ENCODE measurements at regions not wholly inside any gene's neighbourhood (a gene's known extent, or its start where the extent isn't known, plus 50 kb on each side); places are given as distances from the start of the nearest gene placed in this dataset.

DNA sequence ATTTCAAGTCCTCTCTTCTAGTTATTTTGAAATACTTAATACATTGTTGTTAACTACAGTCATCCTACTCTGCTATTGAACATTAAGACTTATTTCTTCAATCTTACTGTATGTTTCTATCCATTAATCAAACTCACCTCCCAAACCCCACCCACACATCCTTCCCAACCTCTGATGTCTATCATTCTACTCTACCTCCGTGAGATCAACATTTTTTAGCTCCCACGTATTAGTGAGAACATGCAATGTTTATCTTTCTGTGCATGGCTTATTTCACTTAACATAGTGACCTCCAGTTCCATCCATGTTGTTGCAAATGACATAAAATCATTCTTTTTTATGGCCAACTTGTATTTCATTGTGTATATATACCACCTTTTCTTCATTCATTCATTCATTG, 236.6 kb upstream of the CTNNB1 start:
- DNase-seq = no peak

DNA sequence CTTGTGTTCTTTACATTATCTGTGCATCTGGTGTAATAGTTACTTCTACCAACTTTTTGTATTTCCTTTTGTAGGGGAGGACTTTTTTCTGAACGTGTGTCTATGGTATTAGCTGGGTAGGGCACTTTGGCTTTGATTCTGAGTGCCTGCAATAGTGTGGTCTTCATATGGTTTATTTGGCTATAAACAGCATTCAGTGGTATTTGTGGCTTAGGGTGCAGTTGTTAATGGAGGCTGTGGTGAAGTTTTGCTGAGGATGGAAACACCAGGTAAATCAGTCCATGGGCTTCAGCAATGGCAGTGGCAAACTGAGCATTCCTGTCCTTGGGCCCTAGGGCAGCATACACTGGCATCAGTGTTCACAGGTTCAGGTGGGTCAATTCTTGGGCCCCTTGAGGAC, 230.6 kb upstream of the CTNNB1 start:
- DNase-seq = no peak

- DNase-seq = no peak
These were observed 230.0 kb upstream of the CTNNB1 start for GRCh38 chr3:40969341-40969740.

GRCh38 chr3:40969756-40970466, 229.4 kb upstream of the CTNNB1 start:
- DNase-seq = no peak

- no peak for DNase-seq
These were observed 227.8 kb upstream of the CTNNB1 start for GRCh38 chr3:40971191-40972168.

- no peak for DNase-seq
These were observed 227.0 kb upstream of the CTNNB1 start for GRCh38 chr3:40972350-40972749.

- no peak for DNase-seq
These were observed 226.2 kb upstream of the CTNNB1 start for GRCh38 chr3:40973141-40973540.

DNA sequence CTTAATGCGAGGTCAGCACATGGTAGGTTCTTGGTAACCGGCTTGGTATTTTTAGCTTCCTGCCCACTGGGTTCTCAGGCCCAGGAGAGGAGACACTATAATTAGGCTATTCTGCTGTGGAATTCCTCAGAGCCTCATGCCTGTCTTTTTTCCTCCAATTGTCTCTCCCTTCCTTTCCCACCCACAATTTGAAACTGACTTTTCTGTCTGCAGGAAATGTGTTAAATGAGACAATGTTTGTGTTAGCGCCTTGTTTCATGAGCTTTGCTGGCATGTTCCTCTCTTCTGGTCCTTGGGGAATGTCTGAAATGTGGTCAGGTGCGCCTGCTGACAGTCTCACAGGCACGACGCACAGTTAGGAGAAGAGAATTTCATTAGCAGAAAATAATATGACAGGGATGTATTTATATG, 223.6 kb upstream of the CTNNB1 start:
- no peak for DNase-seq

DNA sequence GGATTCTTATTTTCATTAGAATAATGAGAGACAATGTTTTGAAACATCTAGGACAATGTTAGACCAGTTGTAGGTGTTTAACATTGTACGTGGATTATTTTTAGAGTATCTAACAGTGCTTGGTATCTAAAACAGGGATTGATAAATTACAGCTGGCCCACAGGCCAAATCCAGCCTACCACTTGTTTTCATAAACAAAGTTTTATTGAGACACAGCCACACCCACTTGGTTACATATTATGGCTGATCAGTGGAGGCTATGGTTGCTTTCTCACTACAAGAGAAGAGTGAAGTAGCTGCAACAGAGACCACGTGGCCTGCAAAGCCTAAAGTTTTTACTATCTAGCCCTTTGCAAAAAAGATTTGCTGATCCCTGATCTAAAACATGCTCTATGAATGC, 223.1 kb upstream of the CTNNB1 start:
- DNase-seq = no peak

DNA sequence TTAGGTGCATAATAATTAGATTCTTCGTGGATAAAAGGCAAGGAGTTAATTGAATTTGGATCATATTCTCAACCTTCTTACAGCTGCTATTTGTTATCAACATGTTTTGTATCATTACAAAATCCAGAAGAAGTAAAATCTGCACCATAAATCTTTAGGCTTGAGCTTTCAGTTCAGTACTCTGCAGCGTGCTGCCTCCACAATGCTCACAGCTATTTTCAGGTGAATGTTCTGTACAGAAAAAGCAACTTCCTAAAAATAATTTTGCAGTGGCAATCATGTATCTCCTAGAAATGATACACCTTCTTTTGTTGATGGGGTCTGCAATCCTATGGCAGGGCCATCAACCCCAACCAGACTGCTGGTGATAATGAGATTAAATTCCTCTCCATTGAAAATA, 220.9 kb upstream of the CTNNB1 start:
- DNase-seq = no peak

- no peak for DNase-seq
These were observed 219.3 kb upstream of the CTNNB1 start for GRCh38 chr3:40979962-40980361.

DNA sequence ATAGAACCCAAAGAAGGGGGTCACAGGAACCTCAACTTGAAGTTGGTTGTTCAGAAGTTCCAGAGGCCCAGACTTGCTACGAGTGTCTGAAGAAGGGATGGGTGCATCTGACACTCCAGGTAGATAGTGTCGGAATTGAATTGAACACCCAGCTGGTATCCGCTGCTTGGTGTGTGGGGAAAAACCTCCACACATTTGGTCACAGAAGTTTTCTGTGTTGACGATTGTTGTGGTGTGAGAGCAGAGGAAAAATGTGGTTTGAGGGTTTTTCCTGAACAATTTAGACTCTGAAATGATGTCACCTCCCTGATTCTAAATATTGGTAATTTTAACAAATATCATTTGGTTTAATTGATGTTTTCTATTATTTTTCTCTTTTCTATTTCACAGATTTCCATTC, 218.8 kb upstream of the CTNNB1 start:
- DNase-seq = no peak

DNA sequence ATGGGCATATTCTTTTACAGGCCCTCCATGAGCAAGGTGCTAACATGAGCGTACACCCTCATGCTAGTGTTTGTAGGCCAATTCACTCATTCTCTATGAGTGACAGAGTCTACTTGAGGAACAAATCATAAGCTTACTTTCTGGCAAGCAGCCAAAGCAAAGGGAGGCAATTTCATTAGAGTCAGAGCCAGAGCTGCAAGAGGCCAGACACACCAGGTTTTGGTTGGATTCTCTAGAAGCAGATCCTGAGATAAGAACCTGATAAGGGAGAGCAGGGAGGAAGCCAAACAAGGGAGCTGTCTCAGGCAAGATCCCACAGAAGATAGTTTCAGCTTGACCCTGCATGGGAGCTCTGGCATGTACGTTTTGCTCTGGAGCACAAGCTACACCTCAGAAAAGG, 214.1 kb upstream of the CTNNB1 start:
- DNase-seq = peak in 1 of 2 experiments; percentile 13

GRCh38 chr3:40988468-40988867, 210.8 kb upstream of the CTNNB1 start:
- no peak for DNase-seq

DNA sequence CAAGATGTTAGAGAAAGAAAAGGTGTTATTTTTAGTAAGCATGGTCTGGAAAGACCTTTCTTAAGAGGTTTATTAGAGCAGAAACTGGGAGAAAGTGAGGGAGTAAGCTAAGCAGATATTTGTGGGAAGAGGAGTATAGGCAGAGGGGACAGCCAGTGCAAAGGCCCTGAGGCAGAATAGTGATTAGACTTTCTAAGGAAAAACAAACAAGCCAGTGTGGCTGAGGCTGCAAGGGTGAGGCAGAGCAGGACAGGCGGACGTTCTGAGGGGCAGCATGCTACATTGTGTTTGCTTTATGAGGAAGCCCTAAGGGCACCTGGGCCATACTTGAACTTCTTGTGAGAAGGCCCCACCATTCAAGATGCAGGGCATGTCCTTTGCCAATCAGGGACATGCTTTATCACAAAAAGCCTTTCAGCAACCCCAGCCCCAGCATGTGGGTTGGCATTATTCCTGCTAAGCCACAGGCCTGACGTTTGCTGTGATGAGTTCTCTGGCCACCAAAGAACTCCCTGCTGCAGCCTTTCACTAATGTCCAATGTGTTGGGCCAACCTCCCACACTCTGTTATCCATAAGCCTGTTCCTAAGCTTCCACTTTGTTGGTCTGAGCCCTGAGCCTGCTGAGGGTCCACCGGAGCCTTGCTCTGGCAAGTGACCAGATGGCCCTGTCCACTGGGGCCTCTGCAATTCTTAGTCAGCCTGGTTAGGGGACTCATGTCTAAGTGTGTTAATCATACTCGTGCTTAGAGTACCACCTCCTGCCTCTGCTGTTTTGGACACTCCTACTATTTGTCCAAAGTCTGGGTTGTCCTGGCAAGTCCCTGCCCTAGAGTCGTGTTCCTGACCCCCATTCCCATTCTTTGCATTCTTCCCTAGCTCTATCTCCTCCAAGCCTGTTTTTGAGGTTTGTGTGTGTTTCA, 209.9 kb upstream of the CTNNB1 start:
- DNase-seq = no peak

DNA sequence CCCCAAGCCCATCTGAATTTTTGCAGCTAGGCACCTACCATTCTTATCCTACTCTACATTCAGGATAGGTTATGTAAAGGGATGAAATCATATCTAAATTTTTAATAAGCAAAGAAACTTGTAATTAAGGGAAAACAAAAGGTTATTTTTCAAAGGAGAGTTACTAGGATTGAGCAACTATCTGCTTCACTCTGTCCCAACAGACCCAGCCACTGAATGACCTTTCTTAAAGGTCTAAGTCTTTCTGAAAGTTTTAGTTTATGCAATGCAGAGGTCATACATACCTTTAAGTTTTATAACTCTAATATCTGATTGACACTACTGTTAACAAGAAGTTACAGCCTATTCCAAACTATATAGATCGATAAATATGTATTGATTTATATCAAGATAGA, 209.2 kb upstream of the CTNNB1 start:
- DNase-seq = no peak

- peak in 1 of 2 experiments; percentile 2 for DNase-seq
These were observed 207.3 kb upstream of the CTNNB1 start for GRCh38 chr3:40992023-40992422.

- no peak for DNase-seq
These were observed 204.7 kb upstream of the CTNNB1 start for GRCh38 chr3:40994611-40995010.

GRCh38 chr3:40995271-40995670, 204.0 kb upstream of the CTNNB1 start:
- DNase-seq = no peak

DNA sequence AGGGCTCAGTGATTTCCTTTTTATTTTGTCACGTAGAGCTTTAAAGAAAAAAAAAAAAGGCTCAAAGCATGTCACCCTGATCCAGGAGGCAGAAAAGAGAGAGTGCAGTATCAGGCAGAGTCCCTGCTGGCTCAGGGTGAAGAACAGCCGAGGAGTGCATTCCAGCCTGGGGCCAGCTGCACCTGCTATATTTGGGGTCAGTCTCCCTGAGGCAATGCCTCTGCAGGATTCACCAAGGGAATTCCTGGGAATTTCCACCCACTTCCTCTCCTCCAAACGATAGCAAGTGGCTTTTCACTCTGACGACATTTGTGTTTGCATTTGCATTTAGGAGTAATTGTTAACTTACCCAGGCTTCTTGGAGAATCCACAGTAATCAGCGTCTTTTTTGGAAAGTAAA, 202.9 kb upstream of the CTNNB1 start:
- no peak for DNase-seq

- DNase-seq = no peak
These were observed 202.2 kb upstream of the CTNNB1 start for GRCh38 chr3:40996827-40997710.

Measured in NCI-H446 (cell line).